ENCODE measurements at regions not wholly inside any gene's neighbourhood (a gene's known extent, or its start where the extent isn't known, plus 50 kb on each side); places are given as distances from the start of the nearest gene placed in this dataset.

DNA sequence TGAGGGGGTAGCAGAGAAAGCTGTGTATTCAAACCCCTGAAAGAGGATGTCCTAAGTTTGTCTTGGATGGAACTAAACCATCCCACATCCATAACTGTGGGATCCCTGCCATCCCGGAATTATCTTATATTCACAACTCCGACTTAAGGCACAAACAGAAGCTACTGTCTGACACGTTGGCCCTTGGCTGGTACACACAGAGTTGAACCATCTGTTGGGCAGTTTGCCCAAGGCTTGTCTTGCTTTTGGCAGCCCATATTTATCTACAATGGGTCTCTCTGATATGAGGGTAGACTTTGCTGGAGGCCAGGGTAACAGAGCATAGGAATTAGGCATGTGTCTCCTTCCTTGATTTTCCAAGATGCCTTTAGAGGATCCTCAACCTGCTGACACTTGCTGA is 116.6 kb upstream of the PROKR2 start:
- DNase-seq (ENCODE audit: low read depth, low spot score) (no peak), FAIRE-seq (no peak)
- Histone ChIP-seq H3K4me2 (ENCODE audit: control insufficient read depth, extremely low read depth, insufficient read depth, low read depth, low read length) (no peak overlapping the region), H3K36me3 (ENCODE audit: control insufficient read depth in 2 of 2, extremely low read depth in 1 of 2, insufficient read depth in 2 of 2, low read length in 2 of 2) (no peaks in the 10 kb centered on the region), H3K4me1 (ENCODE audit: control insufficient read depth, extremely low read depth, insufficient read depth, low read length) (no peaks in the 10 kb centered on the region), H2AFZ (ENCODE audit: control insufficient read depth, low read length) (no peak overlapping the region), H4K20me1 (ENCODE audit: control insufficient read depth, extremely low read depth, insufficient read depth, low read length) (no peaks in the 10 kb centered on the region), H3K79me2 (ENCODE audit: control insufficient read depth, insufficient read depth, low read length) (no peaks in the 10 kb centered on the region), H3K4me3 (ENCODE audit: control insufficient read depth in 2 of 3, extremely low read depth in 1 of 3, insufficient read depth in 2 of 3, low read depth in 1 of 3, low read length in 3 of 3) (no peak overlapping the region), H3K9ac (ENCODE audit: control insufficient read depth, extremely low read depth, insufficient read depth, low read length) (no peak overlapping the region), H3K9me3 (ENCODE audit: control insufficient read depth, low read depth, low read length) (no peaks in the 10 kb centered on the region), H3K27me3 (ENCODE audit: control insufficient read depth, extremely low read depth, insufficient read depth, low read length) (no peaks in the 10 kb centered on the region), H3K27ac (ENCODE audit: control insufficient read depth, insufficient read depth, low read length) (no peak overlapping the region), H3K9me1 (ENCODE audit: control insufficient read depth, extremely low read depth, insufficient read depth, low read length) (no peaks in the 10 kb centered on the region)
- dilution Hi-C loops (cut with MboI; ENCODE audit: extremely low pct_ligation_motif_present, low sequenced_read_pairs), result no loop called here
- TF ChIP-seq, protein P1, sequence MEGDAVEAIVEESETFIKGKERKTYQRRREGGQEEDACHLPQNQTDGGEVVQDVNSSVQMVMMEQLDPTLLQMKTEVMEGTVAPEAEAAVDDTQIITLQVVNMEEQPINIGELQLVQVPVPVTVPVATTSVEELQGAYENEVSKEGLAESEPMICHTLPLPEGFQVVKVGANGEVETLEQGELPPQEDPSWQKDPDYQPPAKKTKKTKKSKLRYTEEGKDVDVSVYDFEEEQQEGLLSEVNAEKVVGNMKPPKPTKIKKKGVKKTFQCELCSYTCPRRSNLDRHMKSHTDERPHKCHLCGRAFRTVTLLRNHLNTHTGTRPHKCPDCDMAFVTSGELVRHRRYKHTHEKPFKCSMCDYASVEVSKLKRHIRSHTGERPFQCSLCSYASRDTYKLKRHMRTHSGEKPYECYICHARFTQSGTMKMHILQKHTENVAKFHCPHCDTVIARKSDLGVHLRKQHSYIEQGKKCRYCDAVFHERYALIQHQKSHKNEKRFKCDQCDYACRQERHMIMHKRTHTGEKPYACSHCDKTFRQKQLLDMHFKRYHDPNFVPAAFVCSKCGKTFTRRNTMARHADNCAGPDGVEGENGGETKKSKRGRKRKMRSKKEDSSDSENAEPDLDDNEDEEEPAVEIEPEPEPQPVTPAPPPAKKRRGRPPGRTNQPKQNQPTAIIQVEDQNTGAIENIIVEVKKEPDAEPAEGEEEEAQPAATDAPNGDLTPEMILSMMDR (optimal IDR thresholded peaks at IDR 0.05 in 1 of 3, IDR thresholded peaks at IDR 0.05 in 1 of 3, conservative IDR thresholded peaks at IDR 0.05 in 1 of 3; ENCODE audit: extremely low read depth in 1 of 3, insufficient read depth in 2 of 3, low read length in 3 of 3), result no peak
- no peak for TF ChIP-seq EZH2 (IDR thresholded peaks at IDR 0.05; ENCODE audit: low read length)

DNA sequence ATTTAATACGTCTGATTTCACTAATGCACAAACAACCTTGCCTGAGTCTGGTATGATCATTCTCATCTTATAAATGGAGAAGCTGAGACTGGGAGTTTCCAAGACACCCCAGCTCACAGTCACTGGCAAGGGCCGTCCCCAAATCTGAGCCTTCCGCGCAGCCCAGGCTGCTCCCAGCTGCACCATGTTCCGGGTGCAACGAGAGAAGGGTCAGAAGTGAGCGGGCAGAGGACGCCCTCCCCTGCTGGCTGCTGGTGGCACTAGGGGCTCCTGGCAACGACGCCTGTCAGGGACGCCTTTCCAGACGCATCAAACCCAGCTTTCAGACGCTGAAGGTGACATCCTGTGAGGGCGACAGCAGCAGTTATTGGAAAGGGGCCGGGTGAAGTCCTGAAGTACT is 115.3 kb upstream of the PROKR2 start:
- no peaks in the 10 kb centered on the region for H3K9me1 ChIP-seq (ENCODE audit: control insufficient read depth, extremely low read depth, insufficient read depth, low read length)
- H3K9ac ChIP-seq (ENCODE audit: control insufficient read depth, extremely low read depth, insufficient read depth, low read length), result no peak overlapping the region
- H2AFZ ChIP-seq (ENCODE audit: control insufficient read depth, low read length), result no peak overlapping the region
- H3K27ac ChIP-seq (ENCODE audit: control insufficient read depth, insufficient read depth, low read length), result no peak overlapping the region
- H3K79me2 ChIP-seq (ENCODE audit: control insufficient read depth, insufficient read depth, low read length), result no peaks in the 10 kb centered on the region
- H3K36me3 ChIP-seq (ENCODE audit: control insufficient read depth in 2 of 2, extremely low read depth in 1 of 2, insufficient read depth in 2 of 2, low read length in 2 of 2), result no peaks in the 10 kb centered on the region
- no peak overlapping the region for H3K4me3 ChIP-seq (ENCODE audit: control insufficient read depth in 2 of 3, extremely low read depth in 1 of 3, insufficient read depth in 2 of 3, low read depth in 1 of 3, low read length in 3 of 3)
- H3K9me3 ChIP-seq (ENCODE audit: control insufficient read depth, low read depth, low read length), result no peaks in the 10 kb centered on the region
- DNase-seq (ENCODE audit: low read depth, low spot score), result no peak
- no peaks in the 10 kb centered on the region for H3K27me3 ChIP-seq (ENCODE audit: control insufficient read depth, extremely low read depth, insufficient read depth, low read length)
- H3K4me2 ChIP-seq (ENCODE audit: control insufficient read depth, extremely low read depth, insufficient read depth, low read depth, low read length), result no peak overlapping the region
- FAIRE-seq, result no peak
- no peaks in the 10 kb centered on the region for H3K4me1 ChIP-seq (ENCODE audit: control insufficient read depth, extremely low read depth, insufficient read depth, low read length)
- H4K20me1 ChIP-seq (ENCODE audit: control insufficient read depth, extremely low read depth, insufficient read depth, low read length), result no peaks in the 10 kb centered on the region
- TF ChIP-seq, protein P1 (optimal IDR thresholded peaks at IDR 0.05 in 1 of 3, IDR thresholded peaks at IDR 0.05 in 1 of 3, conservative IDR thresholded peaks at IDR 0.05 in 1 of 3; ENCODE audit: extremely low read depth in 1 of 3, insufficient read depth in 2 of 3, low read length in 3 of 3), result no peak
- no peak for TF ChIP-seq EZH2 (IDR thresholded peaks at IDR 0.05; ENCODE audit: low read length)
- dilution Hi-C loops (cut with MboI; ENCODE audit: extremely low pct_ligation_motif_present, low sequenced_read_pairs), result no loop called here

All from keratinocyte (primary cell).